Natural killer cell (primary cell): ENCODE measurements at regions not wholly inside any gene's neighbourhood (a gene's known extent, or its start where the extent isn't known, plus 50 kb on each side); places are given as distances from the start of the nearest gene placed in this dataset.

Experiments used
- ATAC-seq, 3 donors: fragments of 150-1000 bp in 2 of 3; fragments of 200-7000 bp in 1 of 3; cut with Tn5 transposase; 1 replicate in 1 of 3; 2 replicates in 2 of 3; pipeline ENCODE4 v1.10.0; 2021; ENCODE audit warnings: mild to moderate bottlenecking in 2 of 3, moderate library complexity in 2 of 3
- DNase-seq, 2 donors: peaks; one replicate each; pipeline versions ENCODE4 v3.0.0 to v3.0.0-alpha.2; 2013 to 2021; ENCODE audit warnings: mixed read lengths in 1 of 2
- H3K27ac ChIP-seq: one replicate; pipeline ENCODE4 v1.5.1; 2013; ENCODE audit warnings: mild to moderate bottlenecking, low read length
- H3K27me3 ChIP-seq: one replicate; pipeline ENCODE4 v1.6.1; 2013; ENCODE audit warnings: low read length; ENCODE audit not compliant: control insufficient read depth, insufficient read depth
- H3K36me3 ChIP-seq: one replicate; pipeline ENCODE4 v1.6.1; 2013; ENCODE audit warnings: low read length; ENCODE audit not compliant: control insufficient read depth, insufficient read depth
- H3K4me1 ChIP-seq: one replicate; pipeline ENCODE4 v1.6.1; 2013; ENCODE audit warnings: low read length; ENCODE audit not compliant: control insufficient read depth, insufficient read depth
- H3K4me3 ChIP-seq: one replicate; pipeline ENCODE4 v1.5.1; 2013; ENCODE audit warnings: low read length
- H3K9me3 ChIP-seq: one replicate; pipeline ENCODE4 v1.6.1; 2013; ENCODE audit warnings: low read length; ENCODE audit not compliant: control insufficient read depth, insufficient read depth
- H3K27ac Mint-ChIP-seq, 2 donors: one replicate each; pipeline ENCODE4 v1.8.0; 2022; ENCODE audit warnings: mild to moderate bottlenecking in 2 of 2, mixed read lengths in 2 of 2, moderate library complexity in 1 of 2
- H3K27me3 Mint-ChIP-seq, 2 donors: one replicate each; pipeline ENCODE4 v1.8.0; 2022; ENCODE audit warnings: low read depth in 2 of 2, mixed read lengths in 2 of 2
- H3K36me3 Mint-ChIP-seq: one replicate; pipeline ENCODE4 v1.8.0; 2022; ENCODE audit warnings: mixed read lengths
- H3K4me1 Mint-ChIP-seq, 2 donors: one replicate each; pipeline ENCODE4 v1.8.0; 2022; ENCODE audit warnings: mixed read lengths in 2 of 2
- H3K4me3 Mint-ChIP-seq: one replicate; pipeline ENCODE4 v1.8.0; 2022; ENCODE audit warnings: mild to moderate bottlenecking, moderate library complexity, mixed read lengths
- H3K9me3 Mint-ChIP-seq, 2 donors: one replicate each; pipeline ENCODE4 v1.8.0; 2022; ENCODE audit warnings: mixed read lengths in 2 of 2
- CTCF ChIP-seq: fragments of 200-600 bp; IDR thresholded peaks from one replicate; pipeline ENCODE4 v1.8.0; 2022; ENCODE audit warnings: antibody characterized with exemption
- WGBS: methylation state at CpG from one replicate; pipeline ENCODE4 v1.1.7; 2013; ENCODE audit warnings: missing lambda C conversion rate; ENCODE audit not compliant: insufficient coverage; 5-methylcytosine and 5-hydroxymethylcytosine counted together
- intact Hi-C: fragments of 100-400 bp; cut with micrococcal nuclease; formaldehyde crosslinking; loops from one replicate; pipeline ENCODE4 v1.14.2; 2022

GRCh38 chr13:31427151-31428100 lies 227.7 kb downstream of the B3GLCT start:
- Mint-ChIP-seq H3K9me3 (no peaks in the 10 kb centered on the region), H3K27ac (no peak overlapping the region), H3K27me3 (peaks cover 2% of the 10 kb centered on the region in 2 donors), H3K4me3 (no peak overlapping the region), H3K36me3 (no peaks in the 10 kb centered on the region), H3K4me1 (peaks cover 0 to 5% of the 10 kb centered on the region in 2 donors)
- Histone ChIP-seq H3K27ac (no peak overlapping the region), H3K9me3 (no peaks in the 10 kb centered on the region), H3K4me1 (no peaks in the 10 kb centered on the region), H3K27me3 (no peaks in the 10 kb centered on the region), H3K4me3 (no peak overlapping the region), H3K36me3 (no peaks in the 10 kb centered on the region)
- ATAC-seq, result no peak
- 50% methylated on average over 3 of the region's 4 CpGs for whole genome bisulfite sequencing
- no peak for DNase-seq
- no peak for TF ChIP-seq CTCF
- intact Hi-C loops, result no loop called here

- Histone ChIP-seq H3K27me3 (no peaks in the 10 kb centered on the region), H3K27ac (no peak overlapping the region), H3K4me1 (no peaks in the 10 kb centered on the region), H3K4me3 (no peak overlapping the region), H3K9me3 (no peaks in the 10 kb centered on the region), H3K36me3 (no peaks in the 10 kb centered on the region)
- H3K27me3 Mint-ChIP-seq, result peaks cover 4 to 7% of the 10 kb centered on the region in 2 donors
- DNase-seq (peak; percentile 47 to 64), ATAC-seq (peak; percentile 87 to 99 (median 93))
- no peak overlapping the region for H3K4me3 Mint-ChIP-seq
- intact Hi-C loops, result loop anchor here (1.0 kb wide), 1 partner anchor 311 kb away; no protein-coding TSS in a partner anchor
- peak; percentile 90 for TF ChIP-seq CTCF
- H3K36me3 Mint-ChIP-seq, result no peaks in the 10 kb centered on the region
- 35% methylated on average over 4 of the region's 4 CpGs for WGBS
- H3K9me3 Mint-ChIP-seq, result no peaks in the 10 kb centered on the region
- no peak overlapping the region for H3K27ac Mint-ChIP-seq
- H3K4me1 Mint-ChIP-seq, result peaks cover 0 to 7% of the 10 kb centered on the region in 2 donors
Measured at GRCh38 chr13:31431722-31432137, 232.0 kb downstream of the B3GLCT start.

- WGBS, result no CpG with 5 or more reads among the region's 1 CpG
- Mint-ChIP-seq H3K9me3 (no peaks in the 10 kb centered on the region), H3K4me3 (no peak overlapping the region), H3K4me1 (peaks cover 0 to 7% of the 10 kb centered on the region in 2 donors), H3K27me3 (peaks cover 11 to 13% of the 10 kb centered on the region in 2 donors), H3K27ac (no peak overlapping the region), H3K36me3 (no peaks in the 10 kb centered on the region)
- ATAC-seq (no peak), DNase-seq (no peak)
- Histone ChIP-seq H3K9me3 (no peaks in the 10 kb centered on the region), H3K36me3 (no peaks in the 10 kb centered on the region), H3K27me3 (no peaks in the 10 kb centered on the region), H3K4me3 (no peak overlapping the region), H3K27ac (no peak overlapping the region), H3K4me1 (no peaks in the 10 kb centered on the region)
- intact Hi-C loops, result no loop called here
- no peak for TF ChIP-seq CTCF
Measured at GRCh38 chr13:31433207-31433606, 233.4 kb downstream of the B3GLCT start.
